Muscle of arm (tissue), 1 donor: ENCODE measurements at regions not wholly inside any gene's neighbourhood (a gene's known extent, or its start where the extent isn't known, plus 50 kb on each side); places are given as distances from the start of the nearest gene placed in this dataset.

Source experiments
- DNase-seq: peaks from one replicate; pipeline ENCODE4 v3.0.0-alpha.2; 2013

- DNase-seq, result no peak
Measured at GRCh38 chr4:104795264-104795939, 300.7 kb upstream of the CXXC4 start.

GRCh38 chr4:104811727-104812126, 317.0 kb upstream of the CXXC4 start:
- no peak for DNase-seq

- no peak for DNase-seq
Measured at GRCh38 chr4:104815665-104816064, 321.0 kb upstream of the CXXC4 start.

GRCh38 chr4:104818579-104818978, 323.9 kb upstream of the CXXC4 start:
- no peak for DNase-seq

GRCh38 chr4:104826171-104826570, 320.5 kb upstream of the TET2 start:
- DNase-seq, result no peak

GRCh38 chr4:104829761-104830160, 316.9 kb upstream of the TET2 start:
- no peak for DNase-seq

- DNase-seq, result no peak
Measured at GRCh38 chr4:104848597-104849225, 298.0 kb upstream of the TET2 start.

GRCh38 chr4:104859601-104860237, 287.0 kb upstream of the TET2 start:
- DNase-seq, result no peak

- peak; percentile 70 for DNase-seq
Measured at GRCh38 chr4:104860238-104861123, 286.2 kb upstream of the TET2 start.

- no peak for DNase-seq
Measured at GRCh38 chr4:104866809-104867208, 279.9 kb upstream of the TET2 start.

- no peak for DNase-seq
Measured at GRCh38 chr4:104868533-104868932, 278.1 kb upstream of the TET2 start.

- DNase-seq, result no peak
Measured at GRCh38 chr4:104868958-104869357, 277.7 kb upstream of the TET2 start.

GRCh38 chr4:104869831-104870230, 276.8 kb upstream of the TET2 start:
- no peak for DNase-seq

GRCh38 chr4:104870495-104871233, 276.0 kb upstream of the TET2 start:
- no peak for DNase-seq

GRCh38 chr4:104878936-104879335, 267.7 kb upstream of the TET2 start:
- no peak for DNase-seq

- DNase-seq, result peak; percentile 24
Measured at GRCh38 chr4:104879367-104879766, 267.3 kb upstream of the TET2 start.

GRCh38 chr4:104879854-104880253, 266.8 kb upstream of the TET2 start:
- no peak for DNase-seq

GRCh38 chr4:104881136-104881886, 265.4 kb upstream of the TET2 start:
- DNase-seq, result no peak

- no peak for DNase-seq
Measured at GRCh38 chr4:104890598-104891275, 255.9 kb upstream of the TET2 start.
